ENCODE measurements at regions not wholly inside any gene's neighbourhood (a gene's known extent, or its start where the extent isn't known, plus 50 kb on each side); places are given as distances from the start of the nearest gene placed in this dataset.

- DNase-seq, result no peak
Observed at GRCh38 chr2:60292242-60292641, 261.2 kb downstream of the BCL11A start.

GRCh38 chr2:60290509-60290908 lies 262.9 kb downstream of the BCL11A start:
- DNase-seq, result no peak

GRCh38 chr2:60285626-60286316 lies 267.7 kb downstream of the BCL11A start:
- no peak for DNase-seq

- DNase-seq, result no peak
Observed at GRCh38 chr2:60283626-60284025, 269.8 kb downstream of the BCL11A start.

GRCh38 chr2:60282886-60283285 lies 270.6 kb downstream of the BCL11A start:
- DNase-seq, result no peak

GRCh38 chr2:60281730-60282129 lies 271.7 kb downstream of the BCL11A start:
- no peak for DNase-seq

- no peak for DNase-seq
Observed at GRCh38 chr2:60280238-60280637, 273.2 kb downstream of the BCL11A start.

GRCh38 chr2:60278906-60279305 lies 274.5 kb downstream of the BCL11A start:
- no peak for DNase-seq

- DNase-seq, result no peak
Observed at GRCh38 chr2:60275958-60276357, 277.5 kb downstream of the BCL11A start.

GRCh38 chr2:60273836-60274235 lies 279.6 kb downstream of the BCL11A start:
- DNase-seq, result no peak

GRCh38 chr2:60271713-60272112 lies 281.7 kb downstream of the BCL11A start:
- DNase-seq, result no peak

GRCh38 chr2:60271131-60271530 lies 282.3 kb downstream of the BCL11A start:
- no peak for DNase-seq

GRCh38 chr2:60268661-60269060 lies 284.8 kb downstream of the BCL11A start:
- no peak for DNase-seq

GRCh38 chr2:60268032-60268431 lies 285.4 kb downstream of the BCL11A start:
- no peak for DNase-seq

- DNase-seq, result no peak
Observed at GRCh38 chr2:60267122-60267521, 286.3 kb downstream of the BCL11A start.

GRCh38 chr2:60262178-60262577 lies 291.3 kb downstream of the BCL11A start:
- no peak for DNase-seq

GRCh38 chr2:60260639-60261296 lies 292.7 kb downstream of the BCL11A start:
- no peak for DNase-seq

GRCh38 chr2:60259781-60260180 lies 293.7 kb downstream of the BCL11A start:
- no peak for DNase-seq

GRCh38 chr2:60252581-60253150 lies 300.8 kb downstream of the BCL11A start:
- no peak for DNase-seq

GRCh38 chr2:60251247-60251646 lies 302.2 kb downstream of the BCL11A start:
- DNase-seq, result no peak

GRCh38 chr2:60249879-60250278 lies 303.6 kb downstream of the BCL11A start:
- DNase-seq, result no peak

- DNase-seq, result no peak
Observed at GRCh38 chr2:60247471-60247870, 306.0 kb downstream of the BCL11A start.

- DNase-seq, result no peak
Observed at GRCh38 chr2:60246583-60246982, 306.9 kb downstream of the BCL11A start.

- no peak for DNase-seq
Observed at GRCh38 chr2:60234274-60234986, 319.0 kb downstream of the BCL11A start.
